ENCODE measurements at regions not wholly inside any gene's neighbourhood (a gene's known extent, or its start where the extent isn't known, plus 50 kb on each side); places are given as distances from the start of the nearest gene placed in this dataset.

- TF ChIP-seq JUND (IDR thresholded peaks at IDR 0.05) (no peak), RAD21 (IDR thresholded peaks at IDR 0.05; ENCODE audit: low read depth) (no peak), EZH2 (IDR thresholded peaks at IDR 0.05) (no peak), POLR2AphosphoS5 (IDR thresholded peaks at IDR 0.05; ENCODE audit: low read depth, low read length) (no peak), EGR1 (IDR thresholded peaks at IDR 0.05; ENCODE audit: low read depth) (no peak), EZH2phosphoT487 (IDR thresholded peaks at IDR 0.05; ENCODE audit: borderline replicate concordance) (no peak), POLR2A (IDR thresholded peaks at IDR 0.05; ENCODE audit: borderline replicate concordance, extremely low read depth, insufficient read depth, insufficient read length) (no peak), FOSL1 (IDR thresholded peaks at IDR 0.05; ENCODE audit: low read depth) (no peak)
Observed at GRCh38 chr4:189497516-189497915, 443.2 kb upstream of the FRG1 start (continued).

- CTCF ChIA-PET: no interaction called here
- ATAC-seq (no peak), DNase-seq (ENCODE audit: low read depth, low spot score) (no peak)
- no peaks in the 10 kb centered on the region for H3K36me3 ChIP-seq (ENCODE audit: control insufficient read depth in 1 of 2, insufficient read depth in 2 of 2, low read length in 2 of 2)
- POLR2A ChIA-PET: no interaction called here
- no peak overlapping the region for H3K27ac ChIP-seq (ENCODE audit: low read depth, low read length)
- H3K9me3 ChIP-seq (ENCODE audit: control insufficient read depth in 1 of 2, insufficient read depth in 1 of 2, low read depth in 1 of 2, low read length in 2 of 2): no peaks in the 10 kb centered on the region
- H3K79me2 ChIP-seq (ENCODE audit: insufficient read depth, low read length): no peaks in the 10 kb centered on the region
- intact Hi-C loops (cut with micrococcal nuclease): no loop called here
- no peak overlapping the region for H3K4me3 ChIP-seq (replicated peaks in 1 of 2; ENCODE audit: low read depth in 1 of 2, low read length in 2 of 2)
- H3K4me2 ChIP-seq (ENCODE audit: low read length): no peak overlapping the region
- H3K9me2 ChIP-seq (ENCODE audit: insufficient read depth): no peaks in the 10 kb centered on the region
- no peaks in the 10 kb centered on the region for H3K4me1 ChIP-seq (ENCODE audit: control insufficient read depth in 1 of 2, insufficient read depth in 2 of 2, low read length in 2 of 2)
- no peaks in the 10 kb centered on the region for H4K20me1 ChIP-seq (ENCODE audit: insufficient read depth)
- H3K27me3 ChIP-seq (ENCODE audit: insufficient read depth, low read length): no peaks in the 10 kb centered on the region
- no peak overlapping the region for H3K9ac ChIP-seq (ENCODE audit: low read length)
- H2AFZ ChIP-seq (ENCODE audit: low read depth, low read length, poor library complexity, severe bottlenecking): no peak overlapping the region
- RAD21 ChIA-PET (ENCODE audit: low non-redundant PET in 1 of 2, low total read pairs in 2 of 2, uncharacterized antibody in 2 of 2, unreplicated experiment in 2 of 2): no interaction called here
- TF ChIP-seq SRF (IDR thresholded peaks at IDR 0.05; ENCODE audit: low read depth) (no peak), POLR2A (IDR thresholded peaks at IDR 0.05; ENCODE audit: borderline replicate concordance, extremely low read depth, insufficient read depth, insufficient read length) (no peak), CTCF (IDR thresholded peaks at IDR 0.05 in 2 of 3, conservative IDR thresholded peaks at IDR 0.05 in 1 of 3; ENCODE audit: borderline replicate concordance in 1 of 3, insufficient read depth in 1 of 3, low read depth in 2 of 3, low read length in 2 of 3) (no peak)
- no TSS peak for BruUV-seq (replicated peaks)
Observed at GRCh38 chr4:189497996-189498395, 442.7 kb upstream of the FRG1 start.
